Fibroblast of villous mesenchyme (primary cell): ENCODE measurements at regions not wholly inside any gene's neighbourhood (a gene's known extent, or its start where the extent isn't known, plus 50 kb on each side); places are given as distances from the start of the nearest gene placed in this dataset.

Source experiments
- DNase-seq: peaks from one replicate; pipeline ENCODE4 v3.0.0-alpha.2; 2010; ENCODE audit warnings: low read depth
- H3K4me3 ChIP-seq: 2 replicates; pipeline ENCODE4 v1.5.1; 2011; ENCODE audit warnings: low read depth, mild to moderate bottlenecking, low read length
- CTCF ChIP-seq: IDR thresholded peaks from 2 replicates; pipeline ENCODE4 v1.5.1; 2012; ENCODE audit warnings: low read depth, mild to moderate bottlenecking, low read length; ENCODE audit not compliant: insufficient read depth

DNA sequence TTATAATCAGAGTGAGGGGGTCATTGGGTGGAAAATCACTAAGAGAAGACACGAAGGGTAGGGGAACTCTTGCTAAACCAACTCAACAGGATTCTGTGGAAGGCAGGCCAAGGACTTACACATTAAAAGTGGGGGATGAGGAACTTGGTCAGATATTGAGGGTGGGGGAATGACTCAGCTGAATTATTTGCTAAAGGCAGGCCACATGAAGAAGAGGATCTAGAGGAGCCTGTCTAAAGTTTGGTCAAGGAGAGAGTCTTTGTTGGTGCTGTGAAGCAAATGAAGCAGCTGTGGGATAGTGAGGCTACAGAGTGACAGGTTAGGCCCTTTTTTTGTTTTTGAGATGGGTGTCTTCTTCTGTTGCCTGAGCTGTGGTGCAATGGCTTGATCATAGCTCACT, 63.9 kb upstream of the SPRY4 start:
- no peak for TF ChIP-seq CTCF
- DNase-seq: no peak
- no peak overlapping the region for H3K4me3 ChIP-seq

- TF ChIP-seq CTCF: no peak
- DNase-seq: no peak
- H3K4me3 ChIP-seq: no peak overlapping the region
Measured at GRCh38 chr5:142387024-142387682, 62.3 kb upstream of the SPRY4 start.

- no peak for DNase-seq
- no peak for TF ChIP-seq CTCF
- H3K4me3 ChIP-seq: no peak overlapping the region
Measured at GRCh38 chr5:142386137-142387023, 61.6 kb upstream of the SPRY4 start.

DNA sequence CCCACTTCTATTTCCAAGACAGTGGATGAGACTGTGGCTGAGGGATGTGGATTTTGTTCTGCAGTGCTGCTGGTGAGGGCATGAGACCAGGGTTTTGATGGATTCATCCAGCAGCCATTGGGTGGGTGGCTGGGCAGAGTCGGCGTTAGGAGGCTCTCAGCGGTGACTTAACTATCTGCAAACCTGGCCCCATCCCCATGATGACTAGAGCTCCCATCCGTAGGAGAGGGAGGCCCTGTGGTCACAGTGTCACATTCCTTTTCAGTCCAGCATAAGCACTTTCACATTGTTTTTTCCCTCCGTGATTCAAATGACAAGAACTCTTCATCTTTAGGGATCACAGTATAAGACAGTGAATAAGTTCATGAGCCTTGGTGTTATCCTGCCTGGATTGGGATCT, 60.4 kb upstream of the SPRY4 start:
- no peak overlapping the region for H3K4me3 ChIP-seq
- TF ChIP-seq CTCF: no peak
- DNase-seq: peak; percentile 49

DNA sequence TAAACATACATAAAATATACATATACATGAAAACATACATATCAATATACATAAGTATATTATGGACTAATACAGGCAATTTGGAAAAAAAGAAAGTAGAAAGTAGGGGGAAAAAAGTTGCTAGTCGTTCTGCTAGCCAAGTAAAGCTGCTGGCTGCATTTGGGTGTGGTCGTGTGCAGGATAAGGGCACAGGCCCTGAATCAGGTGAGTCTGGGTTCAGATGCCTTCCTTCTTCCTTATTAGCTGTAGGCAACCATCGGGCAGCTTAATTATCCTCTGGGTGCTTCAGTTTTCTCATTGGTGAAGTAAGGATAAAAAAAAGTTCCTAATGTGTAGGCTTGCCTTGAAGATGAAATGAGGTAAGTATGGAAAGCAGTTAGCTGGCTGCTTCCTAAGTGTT, 59.2 kb upstream of the SPRY4 start:
- H3K4me3 ChIP-seq: no peak overlapping the region
- TF ChIP-seq CTCF: no peak
- no peak for DNase-seq

- TF ChIP-seq CTCF: no peak
- H3K4me3 ChIP-seq: no peak overlapping the region
- no peak for DNase-seq
Measured at GRCh38 chr5:142382186-142382585, 57.4 kb upstream of the SPRY4 start.
